WTC11 (cell line): ENCODE measurements at regions not wholly inside any gene's neighbourhood (a gene's known extent, or its start where the extent isn't known, plus 50 kb on each side); places are given as distances from the start of the nearest gene placed in this dataset.

ENCODE experiments used
- CREM ChIP-seq: sonication (generic); formaldehyde crosslinking; IDR thresholded peaks from 2 replicates; pipeline ENCODE4 v1.8.1; 2022; ENCODE audit warnings: mild to moderate bottlenecking, missing genetic modification reagents, moderate library complexity
- GABPB1 ChIP-seq: sonication (generic); formaldehyde crosslinking; IDR thresholded peaks from 2 replicates; pipeline ENCODE4 v1.8.1; 2023; ENCODE audit warnings: mild to moderate bottlenecking, missing genetic modification reagents
- NFE2L1 ChIP-seq: sonication (generic); formaldehyde crosslinking; IDR thresholded peaks from 2 replicates; pipeline ENCODE4 v1.8.1; 2023; ENCODE audit warnings: missing genetic modification reagents
- ZNF138 ChIP-seq: sonication (generic); formaldehyde crosslinking; conservative IDR thresholded peaks from 2 replicates; pipeline ENCODE4 v1.8.1; 2022; ENCODE audit warnings: mild to moderate bottlenecking, moderate library complexity, missing genetic modification reagents
- ZNF232 ChIP-seq: sonication (generic); formaldehyde crosslinking; IDR thresholded peaks from 2 replicates; pipeline ENCODE4 v1.8.0; 2022; ENCODE audit warnings: mild to moderate bottlenecking, missing genetic modification reagents
- TF ChIP-seq, protein P1 (sequence below): fragments of 200-600 bp; IDR thresholded peaks from 2 replicates; pipeline ENCODE4 v1.8.0; 2022; ENCODE audit warnings: antibody characterized with exemption
- TF ChIP-seq, protein P2 (sequence below): sonication (generic); formaldehyde crosslinking; IDR thresholded peaks from 2 replicates; pipeline ENCODE4 v1.8.1; 2023; ENCODE audit warnings: mild to moderate bottlenecking, missing genetic modification reagents, moderate library complexity
- TF ChIP-seq, protein P3 (sequence below): sonication (generic); formaldehyde crosslinking; IDR thresholded peaks from 2 replicates; pipeline ENCODE4 v1.8.1; 2023; ENCODE audit warnings: mild to moderate bottlenecking, missing genetic modification reagents
- TF ChIP-seq, protein P4 (sequence below): sonication (generic); formaldehyde crosslinking; IDR thresholded peaks from 2 replicates; pipeline ENCODE4 v1.8.0; 2023; ENCODE audit warnings: missing genetic modification reagents

DNA sequence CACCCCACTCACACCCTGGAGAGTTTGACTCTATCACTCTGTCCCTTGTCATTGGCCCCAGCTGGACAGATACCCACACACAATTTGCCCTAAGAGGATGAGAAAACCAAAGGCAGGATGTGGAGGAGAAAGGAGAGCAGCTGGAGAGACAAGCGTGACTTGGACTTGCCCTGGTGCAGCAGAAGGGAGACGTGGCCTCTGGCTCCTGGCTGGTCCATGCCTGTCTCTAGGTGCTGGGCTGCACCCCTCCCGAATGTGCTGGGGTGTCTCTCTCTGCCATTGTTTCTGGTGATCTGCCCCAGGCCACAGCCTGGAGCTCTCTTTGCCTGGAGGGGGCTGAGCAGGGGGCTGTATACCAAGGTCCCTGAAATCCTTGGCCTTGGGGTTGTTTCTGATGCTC, 88.7 kb upstream of the HDAC4 start:
- TF ChIP-seq, protein P1, sequence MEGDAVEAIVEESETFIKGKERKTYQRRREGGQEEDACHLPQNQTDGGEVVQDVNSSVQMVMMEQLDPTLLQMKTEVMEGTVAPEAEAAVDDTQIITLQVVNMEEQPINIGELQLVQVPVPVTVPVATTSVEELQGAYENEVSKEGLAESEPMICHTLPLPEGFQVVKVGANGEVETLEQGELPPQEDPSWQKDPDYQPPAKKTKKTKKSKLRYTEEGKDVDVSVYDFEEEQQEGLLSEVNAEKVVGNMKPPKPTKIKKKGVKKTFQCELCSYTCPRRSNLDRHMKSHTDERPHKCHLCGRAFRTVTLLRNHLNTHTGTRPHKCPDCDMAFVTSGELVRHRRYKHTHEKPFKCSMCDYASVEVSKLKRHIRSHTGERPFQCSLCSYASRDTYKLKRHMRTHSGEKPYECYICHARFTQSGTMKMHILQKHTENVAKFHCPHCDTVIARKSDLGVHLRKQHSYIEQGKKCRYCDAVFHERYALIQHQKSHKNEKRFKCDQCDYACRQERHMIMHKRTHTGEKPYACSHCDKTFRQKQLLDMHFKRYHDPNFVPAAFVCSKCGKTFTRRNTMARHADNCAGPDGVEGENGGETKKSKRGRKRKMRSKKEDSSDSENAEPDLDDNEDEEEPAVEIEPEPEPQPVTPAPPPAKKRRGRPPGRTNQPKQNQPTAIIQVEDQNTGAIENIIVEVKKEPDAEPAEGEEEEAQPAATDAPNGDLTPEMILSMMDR, result no peak
- no peak for TF ChIP-seq GABPB1 (CRISPR knock-in tag)
- no peak for TF ChIP-seq NFE2L1 (CRISPR knock-in tag)
- TF ChIP-seq, protein P2, sequence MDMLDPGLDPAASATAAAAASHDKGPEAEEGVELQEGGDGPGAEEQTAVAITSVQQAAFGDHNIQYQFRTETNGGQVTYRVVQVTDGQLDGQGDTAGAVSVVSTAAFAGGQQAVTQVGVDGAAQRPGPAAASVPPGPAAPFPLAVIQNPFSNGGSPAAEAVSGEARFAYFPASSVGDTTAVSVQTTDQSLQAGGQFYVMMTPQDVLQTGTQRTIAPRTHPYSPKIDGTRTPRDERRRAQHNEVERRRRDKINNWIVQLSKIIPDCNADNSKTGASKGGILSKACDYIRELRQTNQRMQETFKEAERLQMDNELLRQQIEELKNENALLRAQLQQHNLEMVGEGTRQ (CRISPR knock-in tag), result no peak
- no peak for TF ChIP-seq ZNF138 (CRISPR knock-in tag)
- TF ChIP-seq, protein P3, sequence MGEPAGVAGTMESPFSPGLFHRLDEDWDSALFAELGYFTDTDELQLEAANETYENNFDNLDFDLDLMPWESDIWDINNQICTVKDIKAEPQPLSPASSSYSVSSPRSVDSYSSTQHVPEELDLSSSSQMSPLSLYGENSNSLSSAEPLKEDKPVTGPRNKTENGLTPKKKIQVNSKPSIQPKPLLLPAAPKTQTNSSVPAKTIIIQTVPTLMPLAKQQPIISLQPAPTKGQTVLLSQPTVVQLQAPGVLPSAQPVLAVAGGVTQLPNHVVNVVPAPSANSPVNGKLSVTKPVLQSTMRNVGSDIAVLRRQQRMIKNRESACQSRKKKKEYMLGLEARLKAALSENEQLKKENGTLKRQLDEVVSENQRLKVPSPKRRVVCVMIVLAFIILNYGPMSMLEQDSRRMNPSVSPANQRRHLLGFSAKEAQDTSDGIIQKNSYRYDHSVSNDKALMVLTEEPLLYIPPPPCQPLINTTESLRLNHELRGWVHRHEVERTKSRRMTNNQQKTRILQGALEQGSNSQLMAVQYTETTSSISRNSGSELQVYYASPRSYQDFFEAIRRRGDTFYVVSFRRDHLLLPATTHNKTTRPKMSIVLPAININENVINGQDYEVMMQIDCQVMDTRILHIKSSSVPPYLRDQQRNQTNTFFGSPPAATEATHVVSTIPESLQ, result no peak
- no peak for TF ChIP-seq ZNF232 (CRISPR knock-in tag)
- TF ChIP-seq, protein P4, sequence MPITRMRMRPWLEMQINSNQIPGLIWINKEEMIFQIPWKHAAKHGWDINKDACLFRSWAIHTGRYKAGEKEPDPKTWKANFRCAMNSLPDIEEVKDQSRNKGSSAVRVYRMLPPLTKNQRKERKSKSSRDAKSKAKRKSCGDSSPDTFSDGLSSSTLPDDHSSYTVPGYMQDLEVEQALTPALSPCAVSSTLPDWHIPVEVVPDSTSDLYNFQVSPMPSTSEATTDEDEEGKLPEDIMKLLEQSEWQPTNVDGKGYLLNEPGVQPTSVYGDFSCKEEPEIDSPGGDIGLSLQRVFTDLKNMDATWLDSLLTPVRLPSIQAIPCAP (CRISPR knock-in tag), result no peak
- TF ChIP-seq CREM (CRISPR knock-in tag), result no peak
